ENCODE measurements at regions not wholly inside any gene's neighbourhood (a gene's known extent, or its start where the extent isn't known, plus 50 kb on each side); places are given as distances from the start of the nearest gene placed in this dataset.
"Not testable (repeated sequence)": the region's sequence is repeated elsewhere in the genome, so short reads cannot be mapped to it uniquely, and the experiment has no call there.

DNA sequence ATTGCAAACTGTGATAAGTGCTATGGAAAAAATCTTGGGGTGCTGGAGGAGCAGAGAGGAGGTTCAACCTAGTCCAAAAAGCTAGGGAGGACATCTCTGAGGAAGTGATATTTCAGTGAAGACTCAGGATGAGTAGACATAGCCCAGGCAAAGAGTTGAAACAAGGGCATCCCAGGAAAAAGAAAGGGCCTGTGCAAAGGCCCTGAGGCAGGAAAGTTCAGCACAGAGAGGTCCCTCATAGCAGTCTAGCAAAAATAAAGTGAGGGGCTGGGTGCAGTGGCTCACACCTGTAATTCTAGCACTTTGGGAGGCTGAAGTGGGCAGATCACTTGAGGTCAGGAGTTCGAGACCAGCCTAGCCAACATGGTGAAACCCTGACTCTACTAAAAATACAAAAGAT, 53.0 kb upstream of the RASD2 start:
- peaks cover 17 to 18% of the 10 kb centered on the region in 2 donors for H3K4me1 ChIP-seq (replicated peaks in 1 of 2)
- H3K27ac ChIP-seq; in situ Hi-C loops (cut with MboI; ENCODE audit: low pct_unique_long_range_greater_than_20kb in 2 of 9, low sequenced_read_pairs in 9 of 9, unreplicated experiment in 9 of 9); ATAC-seq (replicated peaks in 6 of 8); H3K4me3 ChIP-seq: not testable (repeated sequence)
- 80 to 100% (median 80%) methylated on average over 1 of the region's 1 CpG; no CpG with 5 or more reads in 7 of the 10 experiments for WGBS, 10 experiments

DNA sequence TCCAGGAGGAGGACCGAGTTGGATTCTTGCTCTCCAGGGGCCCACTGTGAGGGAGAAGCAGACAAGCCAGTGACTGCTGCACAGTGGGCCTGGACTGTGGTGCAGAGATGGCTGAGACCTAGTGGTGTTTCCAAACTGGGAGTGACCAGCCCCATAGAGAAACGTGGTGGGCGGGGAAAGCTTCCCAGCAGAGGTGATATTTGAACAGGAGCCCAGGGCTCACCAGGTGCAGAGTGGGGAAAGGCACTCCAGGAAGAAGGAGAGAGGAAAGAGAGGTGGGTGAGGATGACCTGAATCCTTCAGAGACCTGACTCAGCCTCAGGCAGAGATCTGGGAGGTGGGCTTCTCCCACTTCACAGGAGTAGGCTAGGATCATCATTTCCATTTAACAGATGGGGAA, 52.1 kb upstream of the RASD2 start:
- in situ Hi-C loops (cut with MboI; ENCODE audit: low pct_unique_long_range_greater_than_20kb in 2 of 9, low sequenced_read_pairs in 9 of 9, unreplicated experiment in 9 of 9) = no loop called here
- ATAC-seq (replicated peaks in 6 of 8) = no peak
- Histone ChIP-seq H3K4me1 (replicated peaks in 1 of 2) (peaks cover 13 to 17% of the 10 kb centered on the region in 2 donors), H3K4me3 (no peak overlapping the region), H3K27ac (no peak overlapping the region)
- WGBS, 10 experiments = 0 to 65% (median 20%) methylated on average over 1 to 3 of the region's 3 CpGs; no CpG with 5 or more reads in 6 of the 10 experiments

- WGBS, 10 experiments = 17 to 100% (median 55%) methylated on average over 1 to 5 of the region's 6 CpGs; no CpG with 5 or more reads in 7 of the 10 experiments
- in situ Hi-C loops (cut with MboI; ENCODE audit: low pct_unique_long_range_greater_than_20kb in 2 of 9, low sequenced_read_pairs in 9 of 9, unreplicated experiment in 9 of 9) = no loop called here
- H3K4me1 ChIP-seq (replicated peaks in 1 of 2) = peaks cover 13 to 17% of the 10 kb centered on the region in 2 donors
- H3K4me3 ChIP-seq = no peak overlapping the region
- peak in 5 of 8 experiments; percentile 88 to 97 (median 92) for ATAC-seq (replicated peaks in 6 of 8)
- peak overlapping the region; percentile 44 to 56 for H3K27ac ChIP-seq
Measured at GRCh38 chr22:35489239-35489638, 51.4 kb upstream of the RASD2 start.
